ENCODE measurements at regions not wholly inside any gene's neighbourhood (a gene's known extent, or its start where the extent isn't known, plus 50 kb on each side); places are given as distances from the start of the nearest gene placed in this dataset.

DNA sequence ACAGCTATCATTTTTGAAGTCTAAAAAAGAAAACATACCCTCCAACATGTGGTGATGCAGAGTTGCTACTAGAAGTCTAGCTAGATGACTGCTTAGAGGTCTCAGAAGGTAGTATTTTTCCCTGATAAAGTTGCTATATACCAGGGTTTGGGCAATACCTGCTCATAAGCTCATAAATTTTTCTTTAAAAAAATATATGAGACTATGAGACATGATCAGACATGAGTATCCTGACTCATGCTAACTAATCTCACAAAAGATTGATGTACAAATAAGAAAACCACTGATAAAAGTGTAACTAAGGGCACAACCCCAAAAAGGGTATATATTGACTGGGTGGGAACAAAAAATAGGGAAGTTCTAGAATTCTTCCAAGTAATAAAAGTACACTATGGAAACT lies 740.9 kb downstream of the METTL15 start:
- no peak overlapping the region for H3K27ac Mint-ChIP-seq (ENCODE audit: unreplicated experiment)
- POLR2A ChIA-PET, result no interaction called here
- peaks cover 42% of the 10 kb centered on the region for H3K9me3 Mint-ChIP-seq (ENCODE audit: unreplicated experiment)
- CTCF ChIA-PET, result no interaction called here
- DNase-seq, result no peak
- TF ChIP-seq, protein P1, sequence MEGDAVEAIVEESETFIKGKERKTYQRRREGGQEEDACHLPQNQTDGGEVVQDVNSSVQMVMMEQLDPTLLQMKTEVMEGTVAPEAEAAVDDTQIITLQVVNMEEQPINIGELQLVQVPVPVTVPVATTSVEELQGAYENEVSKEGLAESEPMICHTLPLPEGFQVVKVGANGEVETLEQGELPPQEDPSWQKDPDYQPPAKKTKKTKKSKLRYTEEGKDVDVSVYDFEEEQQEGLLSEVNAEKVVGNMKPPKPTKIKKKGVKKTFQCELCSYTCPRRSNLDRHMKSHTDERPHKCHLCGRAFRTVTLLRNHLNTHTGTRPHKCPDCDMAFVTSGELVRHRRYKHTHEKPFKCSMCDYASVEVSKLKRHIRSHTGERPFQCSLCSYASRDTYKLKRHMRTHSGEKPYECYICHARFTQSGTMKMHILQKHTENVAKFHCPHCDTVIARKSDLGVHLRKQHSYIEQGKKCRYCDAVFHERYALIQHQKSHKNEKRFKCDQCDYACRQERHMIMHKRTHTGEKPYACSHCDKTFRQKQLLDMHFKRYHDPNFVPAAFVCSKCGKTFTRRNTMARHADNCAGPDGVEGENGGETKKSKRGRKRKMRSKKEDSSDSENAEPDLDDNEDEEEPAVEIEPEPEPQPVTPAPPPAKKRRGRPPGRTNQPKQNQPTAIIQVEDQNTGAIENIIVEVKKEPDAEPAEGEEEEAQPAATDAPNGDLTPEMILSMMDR (IDR thresholded peaks at IDR 0.05; ENCODE audit: insufficient read depth in 1 of 2, low read depth in 1 of 2, low read length in 1 of 2, severe bottlenecking in 1 of 2, unreplicated experiment in 1 of 2), result no peak
- no peaks in the 10 kb centered on the region for H3K36me3 Mint-ChIP-seq (ENCODE audit: insufficient read depth, unreplicated experiment)
- H3K27me3 Mint-ChIP-seq (ENCODE audit: insufficient read depth, unreplicated experiment), result no peaks in the 10 kb centered on the region
- H3K4me1 ChIP-seq, result no peaks in the 10 kb centered on the region
- H3K4me1 Mint-ChIP-seq (ENCODE audit: low read depth, unreplicated experiment), result no peaks in the 10 kb centered on the region
- intact Hi-C loops (cut with micrococcal nuclease; ENCODE audit: unreplicated experiment), result no loop called here
- H3K27me3 ChIP-seq (replicated peaks; ENCODE audit: control insufficient read depth, insufficient read depth, low read length), result no peaks in the 10 kb centered on the region
- H3K36me3 ChIP-seq (ENCODE audit: control insufficient read depth, insufficient read depth, low read length), result no peaks in the 10 kb centered on the region
- H3K9me3 ChIP-seq, result no peaks in the 10 kb centered on the region
- no TSS peak for BruUV-seq (replicated peaks)
- H3K4me3 ChIP-seq (ENCODE audit: low read depth, low read length), result no peak overlapping the region
- H3K4me3 Mint-ChIP-seq (ENCODE audit: unreplicated experiment), result no peak overlapping the region

GRCh38 chr11:28842716-28843115 lies 734.5 kb downstream of the METTL15 start:
- Mint-ChIP-seq H3K9me3 (ENCODE audit: unreplicated experiment) (no peaks in the 10 kb centered on the region), H3K36me3 (ENCODE audit: insufficient read depth, unreplicated experiment) (no peaks in the 10 kb centered on the region), H3K27me3 (ENCODE audit: insufficient read depth, unreplicated experiment) (no peaks in the 10 kb centered on the region), H3K4me1 (ENCODE audit: low read depth, unreplicated experiment) (no peaks in the 10 kb centered on the region), H3K4me3 (ENCODE audit: unreplicated experiment) (no peak overlapping the region), H3K27ac (ENCODE audit: unreplicated experiment) (no peak overlapping the region)
- POLR2A ChIA-PET, result no interaction called here
- TF ChIP-seq, protein P1 (IDR thresholded peaks at IDR 0.05; ENCODE audit: insufficient read depth in 1 of 2, low read depth in 1 of 2, low read length in 1 of 2, severe bottlenecking in 1 of 2, unreplicated experiment in 1 of 2), result no peak
- CTCF ChIA-PET, result no interaction called here
- Histone ChIP-seq H3K36me3 (ENCODE audit: control insufficient read depth, insufficient read depth, low read length) (no peaks in the 10 kb centered on the region), H3K4me3 (ENCODE audit: low read depth, low read length) (no peak overlapping the region), H3K27me3 (replicated peaks; ENCODE audit: control insufficient read depth, insufficient read depth, low read length) (no peaks in the 10 kb centered on the region), H3K9me3 (no peaks in the 10 kb centered on the region; the same call in 1 of the 2 replicates), H3K4me1 (no peaks in the 10 kb centered on the region)
- no peak for DNase-seq
- intact Hi-C loops (cut with micrococcal nuclease; ENCODE audit: unreplicated experiment), result no loop called here
- BruUV-seq (replicated peaks), result no TSS peak

DNA sequence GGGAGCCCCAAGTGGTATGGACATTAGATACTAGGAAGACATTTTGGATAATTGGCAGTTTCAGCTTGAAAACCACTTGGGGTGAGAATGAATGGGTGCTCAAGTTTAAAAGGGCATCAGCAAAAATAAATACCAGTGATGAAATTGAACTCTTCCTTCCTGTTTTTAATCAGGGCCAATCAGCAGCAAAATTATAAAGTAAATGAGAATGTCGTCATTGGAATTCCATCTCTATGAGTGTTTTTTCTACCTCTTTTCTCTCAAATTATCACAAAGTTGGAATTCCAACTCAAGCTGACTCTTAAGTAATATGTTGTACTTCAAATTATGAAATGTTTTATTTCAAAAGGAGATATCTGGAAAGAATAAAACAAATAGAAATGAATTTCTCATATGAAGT lies 730.6 kb downstream of the METTL15 start:
- H3K4me1 ChIP-seq, result peaks cover 29% of the 10 kb centered on the region
- BruUV-seq (replicated peaks), result no TSS peak
- TF ChIP-seq, protein P1 (IDR thresholded peaks at IDR 0.05; ENCODE audit: insufficient read depth in 1 of 2, low read depth in 1 of 2, low read length in 1 of 2, severe bottlenecking in 1 of 2, unreplicated experiment in 1 of 2), result no peak
- H3K36me3 ChIP-seq (ENCODE audit: control insufficient read depth, insufficient read depth, low read length), result no peaks in the 10 kb centered on the region
- intact Hi-C loops (cut with micrococcal nuclease; ENCODE audit: unreplicated experiment), result loop anchor here (5.0 kb wide), 1 partner anchor 81 kb away; no protein-coding TSS in a partner anchor
- Mint-ChIP-seq H3K4me3 (ENCODE audit: unreplicated experiment) (no peak overlapping the region), H3K9me3 (ENCODE audit: unreplicated experiment) (peaks cover 10% of the 10 kb centered on the region), H3K27ac (ENCODE audit: unreplicated experiment) (no peak overlapping the region), H3K36me3 (ENCODE audit: insufficient read depth, unreplicated experiment) (peaks cover 9% of the 10 kb centered on the region), H3K27me3 (ENCODE audit: insufficient read depth, unreplicated experiment) (no peaks in the 10 kb centered on the region), H3K4me1 (ENCODE audit: low read depth, unreplicated experiment) (peaks cover 19% of the 10 kb centered on the region)
- CTCF ChIA-PET, result no interaction called here
- H3K4me3 ChIP-seq (ENCODE audit: low read depth, low read length), result no peak overlapping the region
- H3K9me3 ChIP-seq, result no peaks in the 10 kb centered on the region; the same call in 1 of the 2 replicates
- no peak for DNase-seq
- H3K27me3 ChIP-seq (replicated peaks; ENCODE audit: control insufficient read depth, insufficient read depth, low read length), result no peaks in the 10 kb centered on the region
- POLR2A ChIA-PET, result no interaction called here

Measured in Caco-2 (cell line).